Kidney (tissue), 13 donors: ENCODE measurements at regions not wholly inside any gene's neighbourhood (a gene's known extent, or its start where the extent isn't known, plus 50 kb on each side); places are given as distances from the start of the nearest gene placed in this dataset.

Experiments
- DNase-seq, 5 donors: peaks; one replicate each; pipeline ENCODE4 v3.0.0-alpha.2; 2013 to 2020
- FAIRE-seq: peaks from 2 replicates; lab custom pipeline; 2012; peaks lifted over from hg19 to GRCh38; lab: Jason Lieb, UNC
- H3K27ac ChIP-seq, 2 donors: one replicate each; pipeline ENCODE4 v1.7.0; 2013; ENCODE audit warnings: low read depth in 2 of 2, low read length in 2 of 2, inconsistent platforms in 1 of 2
- H3K27me3 ChIP-seq: one replicate; pipeline ENCODE4 v1.7.1; 2013; ENCODE audit warnings: low read length, inconsistent platforms; ENCODE audit not compliant: control insufficient read depth, insufficient read depth
- H3K36me3 ChIP-seq, 3 donors: one replicate each; pipeline versions ENCODE4 v1.7.0 to v1.7.1; 2013; ENCODE audit warnings: low read length in 3 of 3, control low read depth in 1 of 3, inconsistent platforms in 1 of 3; ENCODE audit not compliant: insufficient read depth in 3 of 3, control insufficient read depth in 2 of 3
- H3K4me1 ChIP-seq, 3 donors: one replicate each; pipeline versions ENCODE4 v1.7.0 to v1.7.1; 2013; ENCODE audit warnings: low read length in 3 of 3, inconsistent platforms in 1 of 3, low read depth in 1 of 3; ENCODE audit not compliant: control insufficient read depth in 2 of 3, insufficient read depth in 2 of 3
- H3K4me3 ChIP-seq, 3 donors: one replicate each; pipeline versions ENCODE4 v1.7.0 to v1.8.1; 2013; ENCODE audit warnings: low read length in 3 of 3, control low read depth in 1 of 3, inconsistent platforms in 1 of 3
- H3K9ac ChIP-seq, 3 donors: one replicate each; pipeline versions ENCODE4 v1.7.0 to v1.7.1; 2013; ENCODE audit warnings: low read length in 3 of 3, control low read depth in 1 of 3, inconsistent platforms in 1 of 3
- H3K9me3 ChIP-seq, 3 donors: one replicate each; pipeline versions ENCODE4 v1.7.0 to v1.7.1; 2013; ENCODE audit warnings: low read length in 3 of 3, control low read depth in 1 of 3, inconsistent platforms in 1 of 3; ENCODE audit not compliant: control insufficient read depth in 2 of 3, insufficient read depth in 1 of 3
- intact Hi-C: fragments of 100-400 bp; cut with DNase I; formaldehyde crosslinking; loops from one replicate; pipeline ENCODE4 v1.11.1; 2022
- TF ChIP-seq, protein P1 (sequence below): IDR thresholded peaks from 3 replicates; pipeline ENCODE4 v1.5.1; 2012; ENCODE audit warnings: mild to moderate bottlenecking, moderate library complexity, borderline replicate concordance; ENCODE audit not compliant: insufficient read depth; ENCODE audit errors: extremely low read depth
- donor health status: control.
- donor health status: control.
- donor health status: control.
- donor health status: control.
- donor health status: control.
- donor health status: DM: yes; HTN: yes; CAD: no.
- donor health status: Normal renal cell carcinoma (clear cell type).

DNA sequence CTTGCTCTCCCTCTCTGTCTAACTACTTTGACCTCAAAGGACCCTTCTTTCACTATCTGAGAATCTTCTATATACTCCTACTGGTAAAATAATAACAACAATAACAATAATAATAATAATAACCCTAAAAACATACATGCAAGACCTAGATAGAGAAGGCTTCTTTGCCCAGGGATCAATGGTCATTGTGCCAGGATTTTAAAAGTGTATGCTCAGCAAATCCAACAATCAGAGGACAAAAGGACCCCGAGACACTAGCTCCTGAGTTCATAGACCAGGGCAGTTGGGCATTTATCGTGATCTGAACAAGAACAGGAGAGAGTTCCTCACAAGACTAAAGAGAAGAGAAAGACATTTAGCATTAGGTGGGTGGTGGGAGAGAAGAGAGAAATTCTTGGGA, 358.5 kb downstream of the DAD1 start:
- TF ChIP-seq, protein P1, sequence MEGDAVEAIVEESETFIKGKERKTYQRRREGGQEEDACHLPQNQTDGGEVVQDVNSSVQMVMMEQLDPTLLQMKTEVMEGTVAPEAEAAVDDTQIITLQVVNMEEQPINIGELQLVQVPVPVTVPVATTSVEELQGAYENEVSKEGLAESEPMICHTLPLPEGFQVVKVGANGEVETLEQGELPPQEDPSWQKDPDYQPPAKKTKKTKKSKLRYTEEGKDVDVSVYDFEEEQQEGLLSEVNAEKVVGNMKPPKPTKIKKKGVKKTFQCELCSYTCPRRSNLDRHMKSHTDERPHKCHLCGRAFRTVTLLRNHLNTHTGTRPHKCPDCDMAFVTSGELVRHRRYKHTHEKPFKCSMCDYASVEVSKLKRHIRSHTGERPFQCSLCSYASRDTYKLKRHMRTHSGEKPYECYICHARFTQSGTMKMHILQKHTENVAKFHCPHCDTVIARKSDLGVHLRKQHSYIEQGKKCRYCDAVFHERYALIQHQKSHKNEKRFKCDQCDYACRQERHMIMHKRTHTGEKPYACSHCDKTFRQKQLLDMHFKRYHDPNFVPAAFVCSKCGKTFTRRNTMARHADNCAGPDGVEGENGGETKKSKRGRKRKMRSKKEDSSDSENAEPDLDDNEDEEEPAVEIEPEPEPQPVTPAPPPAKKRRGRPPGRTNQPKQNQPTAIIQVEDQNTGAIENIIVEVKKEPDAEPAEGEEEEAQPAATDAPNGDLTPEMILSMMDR, result no peak
- Histone ChIP-seq H3K9me3 (no peaks in the 10 kb centered on the region), H3K4me1 (no peaks in the 10 kb centered on the region), H3K36me3 (no peaks in the 10 kb centered on the region), H3K27ac (no peak overlapping the region), H3K27me3 (no peaks in the 10 kb centered on the region), H3K9ac (no peak overlapping the region), H3K4me3 (no peak overlapping the region)
- DNase-seq (no peak), FAIRE-seq (no peak)
- intact Hi-C loops, result no loop called here

DNA sequence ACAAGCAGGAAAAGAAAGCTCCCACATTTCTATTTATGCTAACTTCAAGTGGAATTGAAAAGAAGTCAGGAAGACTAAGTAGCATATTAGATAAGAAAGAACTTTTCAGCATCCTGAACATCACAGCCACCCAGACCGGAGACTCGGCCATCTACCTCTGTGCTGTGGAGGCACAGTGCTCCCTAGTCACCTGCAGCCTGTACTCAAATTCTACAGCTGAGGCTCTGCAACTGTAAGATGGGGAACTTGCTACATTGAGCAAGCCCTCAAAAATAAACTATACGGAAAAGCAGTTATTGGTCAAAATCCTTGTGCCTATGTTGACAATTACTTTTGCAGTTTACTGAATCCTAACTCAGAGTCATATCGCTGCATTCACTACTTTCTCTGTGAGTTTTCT, 361.9 kb downstream of the DAD1 start:
- Histone ChIP-seq H3K9ac (no peak overlapping the region), H3K4me1 (no peaks in the 10 kb centered on the region), H3K27me3 (no peaks in the 10 kb centered on the region), H3K9me3 (no peaks in the 10 kb centered on the region), H3K4me3 (no peak overlapping the region), H3K36me3 (no peaks in the 10 kb centered on the region), H3K27ac (no peak overlapping the region)
- intact Hi-C loops, result no loop called here
- FAIRE-seq (no peak), DNase-seq (no peak)
- TF ChIP-seq, protein P1, result no peak

- no peaks in the 10 kb centered on the region for H3K27me3 ChIP-seq
- H3K27ac ChIP-seq, result no peak overlapping the region
- intact Hi-C loops, result no loop called here
- H3K9ac ChIP-seq, result no peak overlapping the region
- TF ChIP-seq, protein P1, result peak; percentile 1
- no peaks in the 10 kb centered on the region for H3K9me3 ChIP-seq
- no peak overlapping the region for H3K4me3 ChIP-seq
- no peak for FAIRE-seq
- H3K36me3 ChIP-seq, result no peaks in the 10 kb centered on the region
- peak in 1 of 5 donors; percentile 3 for DNase-seq
- H3K4me1 ChIP-seq, result no peaks in the 10 kb centered on the region
These were observed 362.6 kb downstream of the DAD1 start for GRCh38 chr14:22226381-22226780.

DNA sequence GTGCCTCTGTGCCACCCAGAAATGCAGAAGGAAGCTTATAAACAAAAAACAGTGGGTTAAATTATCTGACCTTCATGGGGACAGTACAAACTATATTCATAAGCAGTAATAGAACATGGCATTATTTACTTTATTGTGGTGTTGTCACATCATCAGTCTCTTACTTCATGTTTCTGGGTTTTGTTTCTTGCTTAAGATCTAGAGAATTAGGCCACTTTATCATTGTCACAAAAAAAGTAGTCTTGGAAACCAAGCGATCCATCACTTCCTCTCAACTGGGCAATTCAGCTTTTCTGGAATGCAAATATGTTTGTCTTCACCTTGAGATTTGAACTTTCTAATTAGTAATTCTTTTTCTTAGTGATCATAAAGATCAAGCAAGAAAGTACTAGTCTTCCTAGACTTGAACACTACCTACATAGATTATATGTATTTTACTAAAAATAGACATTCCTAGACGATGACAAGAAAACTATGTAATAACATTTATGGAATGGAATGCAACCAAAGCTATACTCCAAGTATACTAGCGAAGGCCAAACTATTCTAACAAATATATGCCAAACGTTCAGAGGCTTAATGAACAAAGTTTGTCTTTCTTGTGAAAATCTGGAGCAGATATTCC, 363.4 kb downstream of the DAD1 start:
- H3K9ac ChIP-seq, result no peak overlapping the region
- intact Hi-C loops, result no loop called here
- no peaks in the 10 kb centered on the region for H3K9me3 ChIP-seq
- TF ChIP-seq, protein P1, result no peak
- no peak for FAIRE-seq
- no peak for DNase-seq
- no peaks in the 10 kb centered on the region for H3K27me3 ChIP-seq
- no peaks in the 10 kb centered on the region for H3K36me3 ChIP-seq
- H3K4me3 ChIP-seq, result no peak overlapping the region
- no peaks in the 10 kb centered on the region for H3K4me1 ChIP-seq
- H3K27ac ChIP-seq, result no peak overlapping the region
